Small intestine (tissue), 7 donors: ENCODE measurements at regions not wholly inside any gene's neighbourhood (a gene's known extent, or its start where the extent isn't known, plus 50 kb on each side); places are given as distances from the start of the nearest gene placed in this dataset.

Experiments used
- DNase-seq, 2 donors: peaks; one replicate each; pipeline versions ENCODE4 v3.0.0 to v3.0.0-alpha.2; 2013
- FAIRE-seq: peaks from 2 replicates; lab custom pipeline; 2012; peaks lifted over from hg19 to GRCh38; lab: Jason Lieb, UNC
- H3K27ac ChIP-seq, 3 donors: one replicate each; pipeline ENCODE4 v1.5.1; 2013; ENCODE audit warnings: low read length in 2 of 3, mild to moderate bottlenecking in 2 of 3, control low read depth in 1 of 3, inconsistent platforms in 1 of 3, low read depth in 1 of 3, moderate library complexity in 1 of 3
- H3K27me3 ChIP-seq, 3 donors: one replicate each; pipeline ENCODE4 v1.6.1; 2013; ENCODE audit warnings: low read length in 3 of 3, inconsistent platforms in 1 of 3; ENCODE audit not compliant: control insufficient read depth in 3 of 3, insufficient read depth in 3 of 3
- H3K36me3 ChIP-seq, 3 donors: one replicate each; pipeline ENCODE4 v1.6.1; 2013; ENCODE audit warnings: low read length in 3 of 3, inconsistent platforms in 1 of 3, low read depth in 1 of 3, mild to moderate bottlenecking in 1 of 3, moderate library complexity in 1 of 3; ENCODE audit not compliant: control insufficient read depth in 3 of 3, insufficient read depth in 2 of 3
- H3K4me1 ChIP-seq, 3 donors: one replicate each; pipeline ENCODE4 v1.6.1; 2013; ENCODE audit warnings: low read length in 2 of 3, inconsistent platforms in 1 of 3, low read depth in 1 of 3, mild to moderate bottlenecking in 1 of 3, moderate library complexity in 1 of 3; ENCODE audit not compliant: control insufficient read depth in 3 of 3, insufficient read depth in 2 of 3
- H3K4me3 ChIP-seq, 3 donors: one replicate each; pipeline ENCODE4 v1.5.1; 2013; ENCODE audit warnings: low read length in 3 of 3, control low read depth in 1 of 3, inconsistent platforms in 1 of 3, low read depth in 1 of 3, mild to moderate bottlenecking in 1 of 3, moderate library complexity in 1 of 3
- H3K9me3 ChIP-seq, 2 donors: one replicate each; pipeline ENCODE4 v1.6.1; 2013; ENCODE audit warnings: low read depth in 1 of 2, low read length in 1 of 2; ENCODE audit not compliant: control insufficient read depth in 2 of 2, insufficient read depth in 1 of 2
- WGBS, 3 donors: extraction: QIAGEN DNeasy Blood & Tissue Kit; methylation state at CpG; one replicate each; pipeline ENCODE4 v1.1.7; 2013; 5-methylcytosine and 5-hydroxymethylcytosine counted together
- donor health status: healthy with polysubstance abuse.
- donor health status: control.
- donor health status: control.
- donor health status: Bipolar disorder and iron deficiency.
- donor health status: healthy.

DNA sequence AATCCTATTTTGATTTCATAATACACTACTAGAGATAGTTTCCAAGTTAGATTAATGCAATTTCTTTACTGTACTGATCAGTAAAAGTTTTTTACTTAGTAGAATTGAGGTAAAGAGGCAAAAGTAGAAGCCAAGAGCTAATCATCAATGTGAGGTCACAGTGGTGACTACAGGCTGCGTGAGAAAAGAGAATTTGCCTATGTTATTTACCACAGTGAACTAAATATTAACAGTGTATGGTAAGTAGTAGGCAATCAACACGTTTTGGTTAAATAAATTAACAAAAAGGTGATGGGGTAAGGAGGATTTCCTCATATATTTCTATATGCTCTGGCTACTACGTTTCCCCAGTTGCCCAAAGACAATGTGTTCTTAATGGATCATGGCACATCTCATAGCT, 202.2 kb upstream of the CMC1 start:
- WGBS, 3 donors: 63 to 72% (median 67%) methylated on average over 3 of the region's 3 CpGs
- Histone ChIP-seq H3K4me3 (no peak overlapping the region), H3K4me1 (no peaks in the 10 kb centered on the region), H3K27me3 (peaks cover 0 to 2% (median 2%) of the 10 kb centered on the region in 3 donors), H3K27ac (no peak overlapping the region), H3K36me3 (no peaks in the 10 kb centered on the region), H3K9me3 (no peaks in the 10 kb centered on the region)
- DNase-seq (no peak), FAIRE-seq (no peak)

DNA sequence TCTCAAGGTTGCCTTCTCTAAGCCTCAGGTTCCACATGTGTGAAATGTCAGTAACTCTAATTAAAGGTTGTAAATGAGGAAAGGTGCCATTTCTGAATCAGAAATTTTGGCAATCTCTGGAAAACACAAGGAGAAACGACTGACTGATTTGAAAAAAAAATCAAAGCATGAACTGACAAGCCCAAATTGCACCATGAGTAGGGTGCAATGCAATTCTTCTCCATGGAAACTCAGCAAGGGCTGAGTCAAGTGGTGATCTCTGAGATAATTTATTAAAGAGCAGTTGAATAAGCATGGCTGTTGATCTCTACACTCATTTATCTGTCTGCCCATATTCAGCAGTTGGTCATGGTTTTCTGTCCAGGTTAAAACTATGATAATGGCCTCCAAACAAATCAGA, 201.6 kb upstream of the CMC1 start:
- Histone ChIP-seq H3K36me3 (no peaks in the 10 kb centered on the region), H3K4me1 (no peaks in the 10 kb centered on the region), H3K9me3 (no peaks in the 10 kb centered on the region), H3K4me3 (no peak overlapping the region), H3K27ac (no peak overlapping the region), H3K27me3 (peaks cover 0 to 2% (median 2%) of the 10 kb centered on the region in 3 donors)
- no peak for DNase-seq
- 55 to 69% (median 57%) methylated on average over 1 of the region's 1 CpG for WGBS, 3 donors
- no peak for FAIRE-seq

DNA sequence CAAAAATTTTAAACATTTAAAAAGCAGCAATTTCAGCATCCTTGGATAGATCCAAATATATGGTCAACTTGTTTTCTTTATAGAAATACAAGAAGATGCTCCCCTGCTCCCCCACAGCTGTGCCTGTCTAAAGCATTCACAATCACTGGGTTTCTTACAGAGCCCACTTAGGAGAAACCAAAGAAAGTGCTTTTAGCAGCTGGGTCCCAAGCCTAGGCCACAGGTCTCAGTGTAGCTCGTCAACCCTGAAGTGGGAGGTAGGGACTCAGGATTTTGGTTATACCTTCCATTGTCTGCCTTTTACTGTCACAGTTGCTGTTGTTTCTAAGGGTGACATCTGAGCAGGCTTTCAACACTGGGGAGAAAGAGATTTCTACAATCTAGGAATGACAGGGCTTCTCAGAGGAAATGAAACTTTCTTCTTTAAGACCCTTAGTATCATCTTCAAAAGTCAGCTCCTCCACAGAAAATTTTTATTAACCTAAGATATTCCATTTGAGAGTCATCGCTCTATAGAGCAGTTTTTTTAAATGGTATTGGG, 199.3 kb upstream of the CMC1 start:
- no peaks in the 10 kb centered on the region for H3K36me3 ChIP-seq
- no peak overlapping the region for H3K4me3 ChIP-seq
- H3K27ac ChIP-seq: no peak overlapping the region
- H3K27me3 ChIP-seq: peaks cover 0 to 2% (median 0%) of the 10 kb centered on the region in 3 donors
- DNase-seq (no peak), FAIRE-seq (no peak)
- H3K9me3 ChIP-seq: no peaks in the 10 kb centered on the region
- 65 to 80% (median 72%) methylated on average over 2 of the region's 2 CpGs for WGBS, 3 donors
- H3K4me1 ChIP-seq: no peaks in the 10 kb centered on the region

DNA sequence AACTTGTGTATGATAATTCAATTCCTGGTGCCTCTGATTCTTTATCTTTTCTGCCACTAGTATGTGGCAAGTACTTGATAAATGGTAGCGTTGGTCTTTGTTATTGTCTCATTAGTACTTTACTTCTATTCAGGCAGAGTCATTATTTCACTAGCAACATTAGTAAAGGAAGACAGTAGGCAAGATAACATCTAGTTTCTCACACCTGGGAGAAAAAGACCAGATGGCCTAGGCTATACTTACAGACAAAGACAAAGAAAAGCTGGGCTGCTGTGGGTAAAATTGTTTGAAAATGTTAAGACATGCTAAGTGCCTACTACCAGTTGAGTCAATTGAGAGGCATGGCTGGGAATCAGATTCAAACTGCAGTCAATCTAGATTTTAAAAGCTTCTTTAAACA, 198.7 kb upstream of the CMC1 start:
- FAIRE-seq (no peak), DNase-seq (no peak)
- WGBS, 3 donors: 42 to 65% (median 59%) methylated on average over 1 of the region's 1 CpG
- no peaks in the 10 kb centered on the region for H3K36me3 ChIP-seq
- H3K27me3 ChIP-seq: peaks cover 0 to 2% (median 0%) of the 10 kb centered on the region in 3 donors
- no peak overlapping the region for H3K4me3 ChIP-seq
- H3K9me3 ChIP-seq: no peaks in the 10 kb centered on the region
- no peak overlapping the region for H3K27ac ChIP-seq
- H3K4me1 ChIP-seq: no peaks in the 10 kb centered on the region

DNA sequence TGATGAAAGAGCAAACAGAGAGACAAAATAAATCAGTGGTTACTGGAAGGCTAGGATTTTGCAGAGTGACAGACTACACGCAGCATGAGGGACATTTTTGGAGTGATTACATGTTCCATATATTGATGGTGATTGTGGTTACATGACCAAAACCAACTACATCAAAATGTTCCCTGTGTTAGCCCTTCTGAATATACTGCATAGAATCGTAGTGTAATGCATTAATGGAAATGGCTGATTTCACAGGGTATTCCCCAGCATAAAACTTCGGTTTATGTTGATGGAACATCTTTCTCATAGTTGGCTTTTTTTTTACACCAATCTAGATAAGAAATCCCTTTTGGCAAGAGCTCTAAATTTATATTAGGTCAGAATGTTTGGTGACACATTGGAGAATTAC, 191.3 kb upstream of the CMC1 start:
- no peak for DNase-seq
- Histone ChIP-seq H3K36me3 (no peaks in the 10 kb centered on the region), H3K4me1 (peaks cover 0 to 3% (median 0%) of the 10 kb centered on the region in 3 donors), H3K4me3 (no peak overlapping the region), H3K27ac (no peak overlapping the region), H3K27me3 (no peaks in the 10 kb centered on the region), H3K9me3 (no peaks in the 10 kb centered on the region)
- no peak for FAIRE-seq
- 41 to 60% (median 52%) methylated on average over 3 of the region's 3 CpGs for WGBS, 3 donors

DNA sequence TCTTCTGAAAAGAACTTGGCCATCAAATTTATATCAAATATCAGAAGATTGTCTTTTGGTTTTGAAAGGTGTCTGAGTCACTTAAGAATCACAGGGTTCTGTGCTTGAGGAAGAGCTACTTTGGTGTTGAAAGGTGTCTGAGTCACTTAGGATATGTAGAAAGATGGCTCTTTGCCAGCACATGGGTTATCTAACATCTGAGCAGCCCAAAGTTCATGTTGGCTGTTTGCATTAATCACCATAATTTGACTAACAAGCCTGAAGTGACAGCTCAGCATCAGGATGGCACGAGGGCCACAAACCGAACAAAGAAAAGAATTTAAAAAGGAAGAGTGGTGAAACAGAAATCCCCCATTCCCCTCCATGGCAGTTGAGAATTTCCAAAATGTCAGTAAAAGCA, 190.5 kb upstream of the CMC1 start:
- WGBS, 3 donors: 5 to 53% (median 20%) methylated on average over 2 of the region's 2 CpGs
- peaks cover 0 to 6% (median 0%) of the 10 kb centered on the region in 3 donors for H3K27me3 ChIP-seq
- H3K4me1 ChIP-seq: peaks cover 0 to 3% (median 0%) of the 10 kb centered on the region in 3 donors
- peak; percentile 92 for DNase-seq
- FAIRE-seq: no peak
- no peak overlapping the region for H3K4me3 ChIP-seq
- H3K9me3 ChIP-seq: no peaks in the 10 kb centered on the region
- no peaks in the 10 kb centered on the region for H3K36me3 ChIP-seq
- no peak overlapping the region for H3K27ac ChIP-seq

DNA sequence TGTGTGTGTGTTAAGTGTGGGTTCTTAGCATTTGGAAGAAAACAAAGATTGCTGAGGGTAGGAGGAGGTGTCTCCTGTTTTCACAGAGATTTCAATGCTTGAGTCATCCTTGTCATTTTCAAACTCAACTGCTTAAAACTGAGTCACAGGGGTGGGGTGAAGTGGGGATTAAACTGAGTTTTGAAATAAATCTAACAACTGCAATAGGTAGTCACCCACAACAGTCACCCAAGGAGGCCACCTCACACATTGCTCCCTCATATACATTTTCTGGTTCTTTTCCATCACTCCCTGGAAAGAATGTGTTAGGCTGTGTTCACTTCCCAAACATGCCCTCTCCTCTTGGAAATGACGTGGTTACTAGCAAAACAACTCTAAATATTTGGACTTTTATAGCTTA, 187.7 kb upstream of the CMC1 start:
- no peaks in the 10 kb centered on the region for H3K9me3 ChIP-seq
- no peak overlapping the region for H3K27ac ChIP-seq
- DNase-seq (no peak), FAIRE-seq (no peak)
- peaks cover 0 to 3% (median 0%) of the 10 kb centered on the region in 3 donors for H3K4me1 ChIP-seq
- H3K36me3 ChIP-seq: no peaks in the 10 kb centered on the region
- H3K27me3 ChIP-seq: peaks cover 0 to 6% (median 0%) of the 10 kb centered on the region in 3 donors
- WGBS, 3 donors: 25 to 33% (median 30%) methylated on average over 1 of the region's 1 CpG
- H3K4me3 ChIP-seq: no peak overlapping the region

DNA sequence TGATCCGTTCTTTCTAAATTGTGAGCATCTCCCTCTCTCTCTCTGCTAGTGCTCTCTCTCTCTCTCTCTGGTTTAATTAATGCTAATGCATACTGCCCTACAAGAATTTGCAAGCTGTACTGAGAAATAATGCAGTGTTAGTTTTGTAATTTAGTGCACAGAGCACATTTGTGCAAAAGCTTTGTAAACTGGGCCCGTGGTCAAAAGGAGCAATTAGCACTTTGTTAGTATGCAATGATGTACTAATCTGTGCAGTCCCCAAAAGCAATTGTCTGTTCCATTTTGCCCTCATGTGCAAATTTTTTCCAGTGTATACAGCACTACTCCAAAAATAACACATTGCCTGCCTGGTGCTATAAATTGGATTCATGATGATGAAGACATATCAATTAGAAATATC, 184.6 kb upstream of the CMC1 start:
- Histone ChIP-seq H3K36me3 (no peaks in the 10 kb centered on the region), H3K9me3 (no peaks in the 10 kb centered on the region), H3K4me1 (no peaks in the 10 kb centered on the region), H3K27ac (no peak overlapping the region), H3K27me3 (peaks cover 0 to 6% (median 0%) of the 10 kb centered on the region in 3 donors), H3K4me3 (no peak overlapping the region)
- FAIRE-seq: no peak
- DNase-seq: no peak
- 58 to 90% (median 79%) methylated on average over 2 of the region's 2 CpGs for WGBS, 3 donors

DNA sequence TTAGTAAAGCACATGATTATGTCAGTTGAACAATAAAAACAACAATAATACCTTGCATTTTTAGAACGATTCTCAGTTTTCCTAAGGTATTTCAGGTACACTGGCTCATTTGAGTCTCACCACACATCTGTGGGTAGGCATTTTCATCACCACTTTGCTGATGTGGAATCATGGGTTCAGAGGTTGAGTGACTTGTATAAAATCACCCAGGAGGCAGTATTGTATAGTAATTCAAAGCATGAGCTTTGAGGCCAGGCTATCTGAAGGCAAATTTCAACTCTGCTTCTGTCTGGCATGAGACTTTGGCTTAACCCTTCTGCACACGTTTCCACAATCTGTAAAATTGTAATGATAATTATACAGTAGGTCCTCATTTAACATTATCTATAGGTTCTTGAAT, 183.9 kb upstream of the CMC1 start:
- FAIRE-seq (no peak), DNase-seq (peak; percentile 29 to 33)
- Histone ChIP-seq H3K4me3 (no peak overlapping the region), H3K27ac (no peak overlapping the region), H3K36me3 (no peaks in the 10 kb centered on the region), H3K9me3 (no peaks in the 10 kb centered on the region), H3K27me3 (peaks cover 0 to 6% (median 0%) of the 10 kb centered on the region in 3 donors), H3K4me1 (no peaks in the 10 kb centered on the region)
- 44 to 72% (median 61%) methylated on average over 2 of the region's 2 CpGs for WGBS, 3 donors
